ENCODE measurements at regions not wholly inside any gene's neighbourhood (a gene's known extent, or its start where the extent isn't known, plus 50 kb on each side); places are given as distances from the start of the nearest gene placed in this dataset.

GRCh38 chr20:57810511-57811373 lies 100.9 kb upstream of the PMEPA1 start:
- H3K4me1 ChIP-seq (ENCODE audit: control insufficient read depth in 1 of 2, insufficient read depth in 2 of 2, low read length in 2 of 2): peaks cover 45 to 49% of the 10 kb centered on the region in 2 experiments
- peak overlapping the region; percentile 90 for H3K14ac ChIP-seq (ENCODE audit: low read length)
- peak overlapping the region; percentile 93 for H3K27ac ChIP-seq (ENCODE audit: low read depth, low read length)
- peaks cover 2% of the 10 kb centered on the region for H3K9me3 ChIP-seq (ENCODE audit: insufficient read depth, low read depth, low read length)
- no peak overlapping the region for H3K4me3 ChIP-seq (ENCODE audit: low read depth, low read length)
- H3K4me2 ChIP-seq (ENCODE audit: low read length): peak overlapping the region; percentile 31
- DNase-seq: peak; percentile 92 to 96
- no peak overlapping the region for H4K12ac ChIP-seq (ENCODE audit: low read depth, low read length)
- peaks cover 43% of the 10 kb centered on the region for H3K79me1 ChIP-seq (ENCODE audit: low read length)
- H2BK12ac ChIP-seq (ENCODE audit: low read length): peak overlapping the region; percentile 61
- peak overlapping the region; percentile 55 for H4K8ac ChIP-seq (ENCODE audit: low read depth, low read length)
- peak overlapping the region; percentile 14 for H2AFZ ChIP-seq (ENCODE audit: insufficient read depth, low read length, poor library complexity)
- H3K23ac ChIP-seq (ENCODE audit: low read length): peak overlapping the region; percentile 3
- H3K9ac ChIP-seq (ENCODE audit: low read length): no peak overlapping the region
- H3K27me3 ChIP-seq (ENCODE audit: insufficient read depth, low read length): no peaks in the 10 kb centered on the region
- H3K4ac ChIP-seq (ENCODE audit: low read depth, low read length): peak overlapping the region; percentile 37
- peak overlapping the region; percentile 83 for H2BK5ac ChIP-seq (ENCODE audit: low read depth, low read length, poor library complexity)
- H3K79me2 ChIP-seq (ENCODE audit: control insufficient read depth, insufficient read depth, low read length, poor library complexity): peaks cover 9% of the 10 kb centered on the region
- H2AK5ac ChIP-seq (ENCODE audit: low read length): peak overlapping the region; percentile 66
- H4K91ac ChIP-seq (ENCODE audit: low read depth, low read length): peak overlapping the region; percentile 94
- no peaks in the 10 kb centered on the region for H3K36me3 ChIP-seq (ENCODE audit: control insufficient read depth in 1 of 2, insufficient read depth in 2 of 2, low read length in 2 of 2)
- no CpG with 5 or more reads among the region's 26 CpGs for WGBS (ENCODE audit: extremely low coverage, insufficient coverage, insufficient read length)
- peak overlapping the region; percentile 90 for H2BK120ac ChIP-seq (ENCODE audit: insufficient read depth, low read length, poor library complexity)
- peak overlapping the region; percentile 93 for H3K18ac ChIP-seq (ENCODE audit: low read length)

- H3K14ac ChIP-seq (ENCODE audit: low read length): no peak overlapping the region
Observed at GRCh38 chr20:57809661-57810172, 99.9 kb upstream of the PMEPA1 start.

DNA sequence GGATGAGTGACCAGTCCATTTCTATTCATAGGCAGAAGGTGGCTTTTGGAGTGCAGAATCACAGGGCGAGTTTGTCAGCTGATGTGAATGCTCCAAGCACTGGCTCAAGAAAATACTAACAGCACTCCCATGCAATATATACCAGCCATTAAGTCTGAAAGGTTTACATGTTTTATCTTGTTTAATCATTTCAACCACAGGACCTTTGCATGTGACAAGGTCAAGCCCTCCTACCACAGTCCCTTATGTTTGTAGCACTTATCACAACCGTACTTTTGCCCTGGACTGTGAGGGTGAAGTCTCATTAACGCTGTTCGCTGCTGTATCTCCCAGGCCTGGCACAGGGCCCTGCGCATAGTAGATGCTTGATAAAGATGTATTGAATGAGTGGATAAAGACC lies 99.3 kb upstream of the PMEPA1 start:
- Histone ChIP-seq H3K4me1 (ENCODE audit: control insufficient read depth in 1 of 2, insufficient read depth in 2 of 2, low read length in 2 of 2) (peaks cover 48 to 50% of the 10 kb centered on the region in 2 experiments), H3K4ac (ENCODE audit: low read depth, low read length) (peak overlapping the region; percentile 5), H3K27ac (ENCODE audit: low read depth, low read length) (peak overlapping the region; percentile 89), H3K9ac (ENCODE audit: low read length) (no peak overlapping the region), H4K91ac (ENCODE audit: low read depth, low read length) (peak overlapping the region; percentile 93), H2BK5ac (ENCODE audit: low read depth, low read length, poor library complexity) (peak overlapping the region; percentile 82), H4K12ac (ENCODE audit: low read depth, low read length) (no peak overlapping the region), H2BK12ac (ENCODE audit: low read length) (peak overlapping the region; percentile 66), H3K18ac (ENCODE audit: low read length) (peak overlapping the region; percentile 67), H2BK120ac (ENCODE audit: insufficient read depth, low read length, poor library complexity) (peak overlapping the region; percentile 69), H4K8ac (ENCODE audit: low read depth, low read length) (peak overlapping the region; percentile 64), H2AK5ac (ENCODE audit: low read length) (peak overlapping the region; percentile 74), H3K4me3 (ENCODE audit: low read depth, low read length) (no peak overlapping the region), H3K36me3 (ENCODE audit: control insufficient read depth in 1 of 2, insufficient read depth in 2 of 2, low read length in 2 of 2) (no peaks in the 10 kb centered on the region), H3K23ac (ENCODE audit: low read length) (no peak overlapping the region), H3K4me2 (ENCODE audit: low read length) (no peak overlapping the region), H3K79me1 (ENCODE audit: low read length) (peaks cover 49% of the 10 kb centered on the region), H3K79me2 (ENCODE audit: control insufficient read depth, insufficient read depth, low read length, poor library complexity) (peaks cover 9% of the 10 kb centered on the region), H3K14ac (ENCODE audit: low read length) (peak overlapping the region; percentile 54), H2AFZ (ENCODE audit: insufficient read depth, low read length, poor library complexity) (no peak overlapping the region), H3K27me3 (ENCODE audit: insufficient read depth, low read length) (no peaks in the 10 kb centered on the region), H3K9me3 (ENCODE audit: insufficient read depth, low read depth, low read length) (peaks cover 2% of the 10 kb centered on the region)
- no peak for DNase-seq
- WGBS (ENCODE audit: extremely low coverage, insufficient coverage, insufficient read length): no CpG with 5 or more reads among the region's 5 CpGs

More at GRCh38 chr20:57809661-57810172, 99.9 kb upstream of the PMEPA1 start:
- Histone ChIP-seq H3K9ac (ENCODE audit: low read length) (no peak overlapping the region), H2BK120ac (ENCODE audit: insufficient read depth, low read length, poor library complexity) (no peak overlapping the region), H2BK12ac (ENCODE audit: low read length) (peak overlapping the region; percentile 66), H3K4me3 (ENCODE audit: low read depth, low read length) (no peak overlapping the region), H3K36me3 (ENCODE audit: control insufficient read depth in 1 of 2, insufficient read depth in 2 of 2, low read length in 2 of 2) (no peaks in the 10 kb centered on the region), H4K8ac (ENCODE audit: low read depth, low read length) (no peak overlapping the region), H3K9me3 (ENCODE audit: insufficient read depth, low read depth, low read length) (peaks cover 2% of the 10 kb centered on the region), H3K27me3 (ENCODE audit: insufficient read depth, low read length) (no peaks in the 10 kb centered on the region), H3K79me1 (ENCODE audit: low read length) (peaks cover 45% of the 10 kb centered on the region), H3K4ac (ENCODE audit: low read depth, low read length) (no peak overlapping the region), H3K79me2 (ENCODE audit: control insufficient read depth, insufficient read depth, low read length, poor library complexity) (peaks cover 9% of the 10 kb centered on the region), H3K4me1 (ENCODE audit: control insufficient read depth in 1 of 2, insufficient read depth in 2 of 2, low read length in 2 of 2) (peaks cover 45 to 49% of the 10 kb centered on the region in 2 experiments), H2BK5ac (ENCODE audit: low read depth, low read length, poor library complexity) (peak overlapping the region; percentile 82), H3K27ac (ENCODE audit: low read depth, low read length) (peak overlapping the region; percentile 93), H2AFZ (ENCODE audit: insufficient read depth, low read length, poor library complexity) (no peak overlapping the region), H4K91ac (ENCODE audit: low read depth, low read length) (peak overlapping the region; percentile 93), H3K4me2 (ENCODE audit: low read length) (no peak overlapping the region), H2AK5ac (ENCODE audit: low read length) (no peak overlapping the region), H3K18ac (ENCODE audit: low read length) (no peak overlapping the region), H3K23ac (ENCODE audit: low read length) (no peak overlapping the region), H4K12ac (ENCODE audit: low read depth, low read length) (no peak overlapping the region)
- no CpG with 5 or more reads among the region's 14 CpGs for WGBS (ENCODE audit: extremely low coverage, insufficient coverage, insufficient read length)
- DNase-seq: peak; percentile 99 to 100

DNA sequence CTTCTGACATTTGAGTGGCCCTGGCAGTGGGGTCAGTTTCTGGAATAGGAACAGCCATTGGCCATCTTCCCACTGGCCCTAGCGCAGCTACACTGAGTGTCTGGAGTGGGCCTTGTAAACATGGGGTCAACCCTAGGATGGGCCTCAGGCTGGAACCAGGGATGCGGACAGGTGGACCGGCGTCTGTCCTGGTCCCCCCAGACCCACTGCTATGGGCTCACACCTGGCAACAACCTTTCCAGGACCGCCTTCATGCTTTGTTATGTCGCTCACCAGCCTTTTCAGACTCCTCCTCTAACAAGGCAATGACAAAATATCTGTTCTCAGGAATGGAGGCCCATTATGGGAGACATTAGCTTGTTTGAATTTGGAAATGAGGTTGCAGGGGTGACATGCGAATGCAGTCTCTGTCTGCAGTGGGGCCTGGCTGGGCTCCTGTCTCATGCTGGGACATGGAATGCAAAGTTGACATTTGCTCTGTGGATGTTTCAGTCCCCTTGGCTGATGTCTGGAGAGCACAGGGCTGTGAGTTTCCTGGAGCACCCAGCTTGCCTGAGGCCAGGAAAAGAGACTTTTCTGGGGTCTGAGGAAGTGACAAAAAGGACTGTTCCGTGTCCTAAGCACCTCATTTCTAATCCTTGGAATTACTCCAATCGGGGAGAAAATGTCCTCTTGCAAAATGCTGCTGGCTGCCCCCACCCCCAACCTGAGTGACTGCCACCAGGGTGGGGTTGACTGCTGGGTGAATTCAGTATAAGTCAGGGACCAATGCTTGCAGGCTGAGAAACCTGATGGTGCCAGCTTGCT lies 98.7 kb upstream of the PMEPA1 start:
- Histone ChIP-seq H3K27me3 (ENCODE audit: insufficient read depth, low read length) (no peaks in the 10 kb centered on the region), H3K4ac (ENCODE audit: low read depth, low read length) (peak overlapping the region; percentile 26), H3K79me1 (ENCODE audit: low read length) (peaks cover 49% of the 10 kb centered on the region), H3K18ac (ENCODE audit: low read length) (peak overlapping the region; percentile 80), H2AFZ (ENCODE audit: insufficient read depth, low read length, poor library complexity) (no peak overlapping the region), H3K14ac (ENCODE audit: low read length) (peak overlapping the region; percentile 90), H4K12ac (ENCODE audit: low read depth, low read length) (no peak overlapping the region), H3K4me2 (ENCODE audit: low read length) (no peak overlapping the region), H3K9ac (ENCODE audit: low read length) (no peak overlapping the region), H3K79me2 (ENCODE audit: control insufficient read depth, insufficient read depth, low read length, poor library complexity) (peaks cover 9% of the 10 kb centered on the region), H2BK5ac (ENCODE audit: low read depth, low read length, poor library complexity) (peak overlapping the region; percentile 81), H3K36me3 (ENCODE audit: control insufficient read depth in 1 of 2, insufficient read depth in 2 of 2, low read length in 2 of 2) (no peaks in the 10 kb centered on the region), H3K4me1 (ENCODE audit: control insufficient read depth in 1 of 2, insufficient read depth in 2 of 2, low read length in 2 of 2) (peaks cover 51% of the 10 kb centered on the region in 2 experiments), H2BK12ac (ENCODE audit: low read length) (peak overlapping the region; percentile 61), H2AK5ac (ENCODE audit: low read length) (peak overlapping the region; percentile 61), H3K4me3 (ENCODE audit: low read depth, low read length) (no peak overlapping the region), H3K23ac (ENCODE audit: low read length) (no peak overlapping the region), H3K27ac (ENCODE audit: low read depth, low read length) (peak overlapping the region; percentile 89), H4K8ac (ENCODE audit: low read depth, low read length) (peak overlapping the region; percentile 84), H3K9me3 (ENCODE audit: insufficient read depth, low read depth, low read length) (peaks cover 2% of the 10 kb centered on the region), H4K91ac (ENCODE audit: low read depth, low read length) (peak overlapping the region; percentile 93), H2BK120ac (ENCODE audit: insufficient read depth, low read length, poor library complexity) (peak overlapping the region; percentile 69)
- WGBS (ENCODE audit: extremely low coverage, insufficient coverage, insufficient read length): no CpG with 5 or more reads among the region's 9 CpGs
- DNase-seq: no peak
